HepG2 (cell line): ENCODE measurements at regions not wholly inside any gene's neighbourhood (a gene's known extent, or its start where the extent isn't known, plus 50 kb on each side); places are given as distances from the start of the nearest gene placed in this dataset.

Experiments
- ATF7 ChIP-seq, 2 experiments: fragments of 450-650 bp in 1 of 2; sonication (generic) in 1 of 2; formaldehyde crosslinking in 1 of 2; IDR thresholded peaks; 2 replicates each; pipeline versions ENCODE4 v1.4.0 to v1.6.1; 2016 to 2020; ENCODE audit warnings: antibody characterized with exemption in 1 of 2, mild to moderate bottlenecking in 1 of 2, missing genetic modification reagents in 1 of 2
- DNMT3B ChIP-seq: conservative IDR thresholded peaks from 2 replicates; pipeline ENCODE4 v1.6.1; 2016; ENCODE audit warnings: missing biosample characterization, control low read depth
- NFYC ChIP-seq: IDR thresholded peaks from 2 replicates; pipeline ENCODE4 v1.6.1; 2016; ENCODE audit warnings: missing genetic modification reagents, missing compliant biosample characterization
- PHB2 ChIP-seq: fragments of 450-650 bp; IDR thresholded peaks from 2 replicates; pipeline ENCODE4 v1.6.1; 2018; ENCODE audit not compliant: partially characterized antibody
- RARA ChIP-seq: IDR thresholded peaks from 2 replicates; pipeline ENCODE4 v1.6.1; 2016; ENCODE audit warnings: missing genetic modification reagents, missing compliant biosample characterization
- SRSF9 ChIP-seq: fragments of 200-400 bp; formaldehyde crosslinking; IDR thresholded peaks from 2 replicates; pipeline ENCODE4 v1.6.1; 2018; ENCODE audit warnings: borderline replicate concordance, mild to moderate bottlenecking, low read depth, low read length; ENCODE audit not compliant: insufficient read depth, poor library complexity, severe bottlenecking
- TFDP2 ChIP-seq: sonication (generic); formaldehyde crosslinking; IDR thresholded peaks from 2 replicates; pipeline ENCODE4 v1.4.0; 2020; ENCODE audit warnings: missing genetic modification reagents
- ZBTB40 ChIP-seq, 2 experiments: fragments of 450-650 bp in 1 of 2; sonication (generic) in 1 of 2; formaldehyde crosslinking in 1 of 2; IDR thresholded peaks; 2 replicates each; pipeline versions ENCODE4 v1.6.1 to v1.8.0; 2016 to 2022; ENCODE audit warnings: antibody characterized with exemption in 1 of 2, mild to moderate bottlenecking in 1 of 2, missing genetic modification reagents in 1 of 2
- ZNF18 ChIP-seq: sonication (generic); formaldehyde crosslinking; IDR thresholded peaks from 2 replicates; pipeline ENCODE4 v1.8.0; 2022; ENCODE audit warnings: mild to moderate bottlenecking, missing genetic modification reagents; ENCODE audit not compliant: insufficient replicate concordance
- ZNF772 ChIP-seq: sonication (generic); formaldehyde crosslinking; IDR thresholded peaks from 2 replicates; pipeline ENCODE4 v1.5.0; 2020; ENCODE audit warnings: mild to moderate bottlenecking, missing genetic modification reagents
- TF ChIP-seq, protein P1 (sequence below): sonication (generic); formaldehyde crosslinking; IDR thresholded peaks from 2 replicates; pipeline ENCODE4 v1.8.0; 2022; ENCODE audit warnings: mild to moderate bottlenecking, missing genetic modification reagents, moderate library complexity

GRCh38 chr1:213692321-213692720, 295.5 kb upstream of the PROX1 start (continued):
- TF ChIP-seq ZBTB40 (IDR thresholded peaks at IDR 0.05) (no peak), ZBTB40 (CRISPR knock-in tag; IDR thresholded peaks at IDR 0.05) (0 out of 2 replicates have a peak, but pooled peaks have one; percentile 10), SRSF9 (no peak), ZNF772 (CRISPR knock-in tag) (no peak), ZNF18 (CRISPR knock-in tag) (no peak), NFYC (CRISPR knock-in tag) (no peak), PHB2 (no peak), RARA (CRISPR knock-in tag) (no peak), DNMT3B (CRISPR knock-in tag) (no peak), ATF7 (IDR thresholded peaks at IDR 0.05) (no peak), ATF7 (CRISPR knock-in tag; IDR thresholded peaks at IDR 0.05) (no peak), TFDP2 (CRISPR knock-in tag) (no peak)
- TF ChIP-seq, protein P1, sequence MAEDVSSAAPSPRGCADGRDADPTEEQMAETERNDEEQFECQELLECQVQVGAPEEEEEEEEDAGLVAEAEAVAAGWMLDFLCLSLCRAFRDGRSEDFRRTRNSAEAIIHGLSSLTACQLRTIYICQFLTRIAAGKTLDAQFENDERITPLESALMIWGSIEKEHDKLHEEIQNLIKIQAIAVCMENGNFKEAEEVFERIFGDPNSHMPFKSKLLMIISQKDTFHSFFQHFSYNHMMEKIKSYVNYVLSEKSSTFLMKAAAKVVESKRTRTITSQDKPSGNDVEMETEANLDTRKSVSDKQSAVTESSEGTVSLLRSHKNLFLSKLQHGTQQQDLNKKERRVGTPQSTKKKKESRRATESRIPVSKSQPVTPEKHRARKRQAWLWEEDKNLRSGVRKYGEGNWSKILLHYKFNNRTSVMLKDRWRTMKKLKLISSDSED = no peak
- TF ChIP-seq, all 625 proteins: peak for 4
